ENCODE measurements at regions not wholly inside any gene's neighbourhood (a gene's known extent, or its start where the extent isn't known, plus 50 kb on each side); places are given as distances from the start of the nearest gene placed in this dataset.

- DNase-seq: no peak
- TF ChIP-seq, protein P1, sequence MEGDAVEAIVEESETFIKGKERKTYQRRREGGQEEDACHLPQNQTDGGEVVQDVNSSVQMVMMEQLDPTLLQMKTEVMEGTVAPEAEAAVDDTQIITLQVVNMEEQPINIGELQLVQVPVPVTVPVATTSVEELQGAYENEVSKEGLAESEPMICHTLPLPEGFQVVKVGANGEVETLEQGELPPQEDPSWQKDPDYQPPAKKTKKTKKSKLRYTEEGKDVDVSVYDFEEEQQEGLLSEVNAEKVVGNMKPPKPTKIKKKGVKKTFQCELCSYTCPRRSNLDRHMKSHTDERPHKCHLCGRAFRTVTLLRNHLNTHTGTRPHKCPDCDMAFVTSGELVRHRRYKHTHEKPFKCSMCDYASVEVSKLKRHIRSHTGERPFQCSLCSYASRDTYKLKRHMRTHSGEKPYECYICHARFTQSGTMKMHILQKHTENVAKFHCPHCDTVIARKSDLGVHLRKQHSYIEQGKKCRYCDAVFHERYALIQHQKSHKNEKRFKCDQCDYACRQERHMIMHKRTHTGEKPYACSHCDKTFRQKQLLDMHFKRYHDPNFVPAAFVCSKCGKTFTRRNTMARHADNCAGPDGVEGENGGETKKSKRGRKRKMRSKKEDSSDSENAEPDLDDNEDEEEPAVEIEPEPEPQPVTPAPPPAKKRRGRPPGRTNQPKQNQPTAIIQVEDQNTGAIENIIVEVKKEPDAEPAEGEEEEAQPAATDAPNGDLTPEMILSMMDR (IDR thresholded peaks at IDR 0.05): no peak
- TF ChIP-seq POLR2A (IDR thresholded peaks at IDR 0.05): no peak
- Histone ChIP-seq H3K4me1 (no peaks in the 10 kb centered on the region), H3K27me3 (no peaks in the 10 kb centered on the region), H3K27ac (no peak overlapping the region), H3K9me3 (no peaks in the 10 kb centered on the region), H3K4me3 (no peak overlapping the region), H3K36me3 (no peaks in the 10 kb centered on the region)
- 46 to 51% methylated on average over 3 of the region's 3 CpGs for WGBS, 2 donors
- intact Hi-C loops (cut with DNase I): no loop called here
Measured at GRCh38 chr2:215507836-215508235, 72.0 kb upstream of the FN1 start.

DNA sequence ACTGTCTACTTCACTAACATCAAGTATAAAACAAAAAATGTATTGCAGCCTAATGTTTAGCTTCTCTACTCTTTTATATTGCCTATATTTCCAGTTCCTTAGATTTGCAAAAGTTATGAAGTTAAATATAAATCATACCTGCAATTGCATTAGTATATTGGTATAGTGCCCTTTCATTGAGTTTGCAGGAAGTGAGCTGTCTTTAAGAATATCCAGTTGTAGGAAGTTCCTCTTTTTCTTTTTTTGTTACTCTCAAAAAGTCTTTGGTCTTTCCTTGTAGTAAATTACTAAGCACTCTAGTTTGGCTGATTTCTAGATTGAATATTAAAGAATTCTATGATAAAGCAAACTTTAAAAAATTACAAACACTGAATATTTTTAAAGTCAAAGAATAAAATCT lies 71.3 kb upstream of the FN1 start:
- no peak for TF ChIP-seq POLR2A (IDR thresholded peaks at IDR 0.05)
- TF ChIP-seq, protein P1 (IDR thresholded peaks at IDR 0.05): no peak
- no peak for DNase-seq
- no peak overlapping the region for H3K27ac ChIP-seq

GRCh38 chr2:215506604-215506990 lies 70.7 kb upstream of the FN1 start:
- H3K4me1 ChIP-seq: no peaks in the 10 kb centered on the region
- intact Hi-C loops (cut with DNase I): no loop called here
- no peaks in the 10 kb centered on the region for H3K9me3 ChIP-seq
- no peak overlapping the region for H3K27ac ChIP-seq
- no peak overlapping the region for H3K4me3 ChIP-seq
- DNase-seq: no peak
- no peaks in the 10 kb centered on the region for H3K36me3 ChIP-seq
- no peaks in the 10 kb centered on the region for H3K27me3 ChIP-seq
- TF ChIP-seq, protein P1 (IDR thresholded peaks at IDR 0.05): no peak
- TF ChIP-seq POLR2A (IDR thresholded peaks at IDR 0.05): no peak

More for the DNA sequence above, 71.3 kb upstream of the FN1 start:
- Histone ChIP-seq H3K9me3 (no peaks in the 10 kb centered on the region), H3K27me3 (no peaks in the 10 kb centered on the region), H3K4me1 (no peaks in the 10 kb centered on the region), H3K4me3 (no peak overlapping the region), H3K36me3 (no peaks in the 10 kb centered on the region)
- intact Hi-C loops (cut with DNase I): no loop called here

DNA sequence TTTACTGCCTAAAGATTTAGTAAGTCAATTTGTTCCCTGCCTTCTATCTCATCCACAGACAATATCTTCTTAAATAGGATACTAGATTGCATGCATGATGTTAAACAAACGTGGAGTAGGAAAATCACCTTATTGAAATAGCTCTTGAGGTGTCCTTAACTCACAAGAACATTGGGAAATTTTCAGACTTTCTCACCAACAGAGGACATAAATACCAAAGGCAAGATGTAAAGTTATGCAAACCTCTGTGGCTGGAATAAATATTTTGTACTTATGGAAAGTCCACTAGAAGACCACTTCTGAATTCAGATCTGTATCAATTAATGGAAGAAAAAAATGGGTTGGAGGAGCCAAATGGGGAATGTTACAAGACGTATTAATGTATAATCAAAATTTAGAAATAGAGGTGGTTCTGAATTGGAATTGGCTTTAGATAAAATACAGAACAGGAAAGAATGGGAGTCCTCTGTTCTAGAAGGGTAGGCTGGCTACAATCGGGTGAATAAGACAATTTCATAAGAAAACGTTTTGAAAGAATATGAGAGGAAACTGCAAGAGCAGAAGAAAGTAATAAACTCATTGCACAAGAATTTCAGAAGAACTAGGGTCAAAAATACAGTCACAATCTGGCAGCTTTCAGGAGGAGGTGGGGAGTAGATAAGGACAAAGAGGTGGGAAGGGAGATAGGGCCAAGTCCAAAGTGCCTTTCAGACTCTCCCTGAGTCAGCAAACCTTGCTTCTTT lies 69.3 kb upstream of the FN1 start:
- intact Hi-C loops (cut with DNase I): no loop called here
- 57% methylated on average over 4 of the region's 4 CpGs for WGBS, 2 donors
- Histone ChIP-seq H3K9me3 (no peaks in the 10 kb centered on the region), H3K4me1 (no peaks in the 10 kb centered on the region), H3K4me3 (no peak overlapping the region), H3K27ac (no peak overlapping the region), H3K36me3 (no peaks in the 10 kb centered on the region), H3K27me3 (no peaks in the 10 kb centered on the region)
- no peak for DNase-seq
- TF ChIP-seq POLR2A (IDR thresholded peaks at IDR 0.05): no peak

DNA sequence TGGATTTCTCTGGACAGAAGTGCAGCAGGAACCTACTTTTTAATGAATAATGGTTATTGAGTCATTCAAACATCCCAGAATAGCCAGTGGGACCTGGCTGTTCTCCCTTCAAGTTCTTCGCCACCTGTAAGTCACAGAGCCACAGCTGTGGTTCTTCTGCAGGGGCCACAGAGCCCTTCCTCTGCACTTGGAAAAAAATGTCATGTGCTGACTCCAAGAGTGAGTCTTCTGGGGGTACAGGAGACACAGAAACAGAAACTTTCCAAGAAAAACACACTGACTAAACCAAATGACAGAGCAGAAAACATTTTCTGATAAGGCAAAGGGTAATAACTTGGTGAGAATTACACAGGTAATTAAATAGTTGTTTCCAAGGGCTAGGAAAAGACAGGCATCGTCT lies 68.7 kb upstream of the FN1 start:
- WGBS, 2 donors: 85 to 96% methylated on average over 1 to 2 of the region's 2 CpGs
- TF ChIP-seq POLR2A (IDR thresholded peaks at IDR 0.05): no peak
- TF ChIP-seq, protein P1 (IDR thresholded peaks at IDR 0.05): no peak
- intact Hi-C loops (cut with DNase I): no loop called here
- no peak overlapping the region for H3K4me3 ChIP-seq
- H3K27me3 ChIP-seq: no peaks in the 10 kb centered on the region
- no peaks in the 10 kb centered on the region for H3K4me1 ChIP-seq
- no peaks in the 10 kb centered on the region for H3K36me3 ChIP-seq
- no peak for DNase-seq
- no peak overlapping the region for H3K27ac ChIP-seq
- no peaks in the 10 kb centered on the region for H3K9me3 ChIP-seq

GRCh38 chr2:215503381-215503780 lies 67.5 kb upstream of the FN1 start:
- TF ChIP-seq, protein P1 (IDR thresholded peaks at IDR 0.05): no peak
- no peak for TF ChIP-seq POLR2A (IDR thresholded peaks at IDR 0.05)
- Histone ChIP-seq H3K4me3 (no peak overlapping the region), H3K9me3 (no peaks in the 10 kb centered on the region), H3K36me3 (no peaks in the 10 kb centered on the region), H3K27ac (no peak overlapping the region), H3K27me3 (no peaks in the 10 kb centered on the region), H3K4me1 (no peaks in the 10 kb centered on the region)
- 89 to 100% methylated on average over 1 of the region's 1 CpG for WGBS, 2 donors
- intact Hi-C loops (cut with DNase I): no loop called here
- no peak for DNase-seq
